HG02678 (cell line): ENCODE measurements at regions not wholly inside any gene's neighbourhood (a gene's known extent, or its start where the extent isn't known, plus 50 kb on each side); places are given as distances from the start of the nearest gene placed in this dataset.
"Not testable (repeated sequence)": the region's sequence is repeated elsewhere in the genome, so short reads cannot be mapped to it uniquely, and the experiment has no call there.

ENCODE experiments used
- ATAC-seq: cut with Tn5 transposase; IDR thresholded peaks from one replicate; pipeline ENCODE4 v1.9.1; 2021; ENCODE audit warnings: mild to moderate bottlenecking, moderate library complexity; ENCODE audit not compliant: unreplicated experiment

DNA sequence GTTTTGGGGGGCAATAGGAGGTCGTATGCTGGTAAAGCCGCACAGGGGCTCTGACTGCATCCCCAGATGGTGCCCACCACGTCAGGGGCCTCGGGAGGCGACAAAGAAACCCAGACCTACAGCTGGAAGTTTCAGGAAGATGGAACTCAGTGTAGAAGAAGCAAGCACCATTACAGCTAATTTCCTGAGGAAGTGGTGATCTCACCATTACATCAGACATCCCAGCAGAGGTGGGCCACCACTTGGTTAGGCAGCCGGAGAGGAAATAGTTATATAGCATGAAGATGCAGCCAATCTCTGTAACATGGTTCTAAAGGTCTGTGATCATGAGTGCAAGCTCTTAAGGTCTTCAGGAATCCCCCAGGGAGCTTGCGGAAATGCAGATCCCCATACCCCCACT lies 127.3 kb upstream of the PCBD1 start:
- ATAC-seq, result no peak

DNA sequence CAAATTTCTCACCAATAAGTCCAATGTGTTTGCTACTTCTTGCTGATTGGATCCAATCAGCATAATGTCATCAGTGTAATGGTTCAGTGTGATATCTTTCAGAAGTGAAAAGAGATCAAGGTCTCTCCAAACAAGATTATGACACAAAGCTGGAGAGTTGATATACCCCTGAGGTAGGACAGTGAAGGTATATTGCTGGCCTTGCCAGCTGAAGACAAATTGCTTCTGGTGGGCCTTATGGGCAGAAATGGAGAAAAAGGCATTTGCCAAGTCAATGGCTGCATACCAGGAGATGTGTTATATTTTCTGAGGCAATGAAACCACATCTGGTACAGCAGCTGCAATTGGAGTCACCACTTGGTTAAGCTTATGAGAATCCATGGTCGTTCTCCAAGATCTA lies 131.7 kb upstream of the PCBD1 start:
- ATAC-seq, result not testable (repeated sequence)

DNA sequence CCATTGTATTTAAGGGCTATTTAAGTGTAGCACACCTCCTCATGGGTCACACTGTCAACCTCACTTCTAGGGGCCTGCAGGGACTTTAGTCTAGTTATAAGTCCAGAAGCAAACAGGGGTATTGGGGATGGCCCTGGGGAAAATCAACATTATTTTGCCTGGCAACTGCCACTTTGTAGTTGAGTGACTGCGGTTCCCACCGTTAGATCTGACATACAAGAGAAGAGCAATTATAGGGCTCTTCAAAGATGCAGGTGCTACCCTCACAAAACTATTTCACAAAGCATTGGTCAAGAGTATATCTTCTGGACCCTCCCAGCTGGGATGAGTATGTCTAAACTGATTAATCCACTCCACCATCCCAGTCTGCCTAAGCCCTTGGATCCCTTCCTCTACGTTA lies 133.0 kb upstream of the PCBD1 start:
- ATAC-seq, result no peak

DNA sequence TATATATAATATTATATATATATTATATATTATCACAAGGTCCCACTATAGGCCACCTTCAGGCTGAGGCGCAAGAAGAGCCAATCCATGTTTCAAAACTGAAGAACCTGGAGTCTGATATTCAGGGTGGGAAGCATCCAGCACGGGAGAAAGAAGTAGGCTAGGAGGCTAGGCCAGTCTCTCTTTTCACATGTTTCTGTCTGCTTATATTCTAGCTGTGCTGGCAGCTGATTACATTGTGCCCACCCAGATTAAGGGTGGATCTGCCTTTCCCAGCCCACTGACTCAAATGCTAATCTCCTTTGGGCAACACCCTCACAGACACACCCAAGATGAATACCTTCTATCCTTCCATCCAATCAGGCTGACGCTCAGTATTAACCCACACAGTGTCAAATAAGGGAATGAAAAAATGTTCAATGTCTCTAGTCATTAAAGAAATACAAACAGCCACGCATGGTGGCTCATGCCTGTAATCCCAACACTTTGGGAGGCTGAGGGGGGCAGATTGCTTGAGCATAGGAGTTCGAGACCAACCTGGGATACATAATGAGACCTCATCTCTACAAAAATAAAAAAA lies 135.4 kb upstream of the PCBD1 start:
- no peak for ATAC-seq

GRCh38 chr10:71024490-71024889 lies 136.1 kb upstream of the PCBD1 start:
- ATAC-seq, result no peak

GRCh38 chr10:71025535-71025934 lies 137.2 kb upstream of the PCBD1 start:
- no peak for ATAC-seq

GRCh38 chr10:71028066-71028465 lies 139.7 kb upstream of the PCBD1 start:
- ATAC-seq, result no peak

DNA sequence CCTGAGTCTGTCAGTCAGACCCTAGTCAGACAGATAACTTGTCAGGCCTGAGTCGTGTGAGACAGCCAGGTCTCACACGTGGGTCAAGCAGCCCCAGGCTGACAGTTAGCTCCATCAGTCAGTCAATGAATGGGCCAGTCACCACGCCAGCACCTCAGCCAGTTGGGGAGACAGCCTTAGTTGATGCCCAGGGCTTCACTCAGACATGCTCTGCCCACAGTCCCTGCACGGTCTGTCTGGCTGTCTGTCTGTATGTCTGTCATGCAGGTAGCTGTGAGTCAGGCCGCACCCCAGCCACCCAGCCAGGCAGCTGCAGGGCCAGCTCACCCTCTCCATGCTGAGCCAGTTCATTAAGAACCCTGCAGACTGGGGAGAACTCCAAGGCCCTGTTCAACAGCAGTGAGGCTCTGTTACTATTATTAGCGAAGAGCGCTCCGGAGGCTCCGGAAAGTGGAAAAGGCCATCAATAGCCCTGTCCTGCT lies 141.1 kb upstream of the PCBD1 start:
- no peak for ATAC-seq

- no peak for ATAC-seq
Observed at GRCh38 chr10:71029907-71030306, 141.5 kb upstream of the PCBD1 start.

DNA sequence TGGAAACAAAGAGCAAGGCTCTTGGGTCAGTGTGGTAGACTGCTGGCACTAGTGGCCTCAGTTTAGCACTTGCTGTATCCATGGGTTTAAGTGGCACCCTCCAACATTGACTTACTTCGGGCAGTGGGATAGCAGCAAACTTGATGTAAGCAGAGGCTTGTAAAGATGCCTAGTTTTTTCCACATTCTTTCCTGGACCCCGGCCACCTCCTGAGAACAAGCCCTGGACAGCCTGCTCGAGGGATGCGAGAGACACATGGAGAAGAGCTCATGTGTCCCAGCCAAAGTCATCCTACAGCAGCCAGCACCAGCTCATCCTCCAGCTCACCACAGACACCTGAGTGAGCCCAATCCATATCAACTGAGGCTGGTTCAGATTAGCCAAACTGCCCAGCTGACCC lies 142.7 kb upstream of the PCBD1 start:
- no peak for ATAC-seq

DNA sequence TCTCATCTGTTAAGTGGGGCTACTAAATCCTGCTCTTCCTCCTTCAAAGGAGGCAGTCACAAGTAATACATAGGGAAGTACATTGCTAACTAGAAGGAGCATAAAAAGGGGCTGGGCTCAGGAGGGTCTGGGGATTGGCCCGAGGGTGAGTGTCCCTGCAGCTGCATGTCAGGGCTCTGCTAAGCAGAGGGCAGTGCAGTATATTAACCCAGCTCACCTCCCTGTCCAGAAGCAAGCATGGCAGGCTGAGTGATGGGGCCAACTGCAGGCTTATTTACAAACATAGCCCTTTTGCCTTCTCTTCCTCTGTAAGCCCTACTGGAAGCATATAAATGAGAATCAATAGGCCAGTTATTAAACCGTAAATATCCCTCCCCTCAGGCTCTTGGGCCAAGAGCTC lies 143.2 kb upstream of the PCBD1 start:
- ATAC-seq, result no peak

GRCh38 chr10:71032887-71033286 lies 144.5 kb upstream of the PCBD1 start:
- no peak for ATAC-seq

DNA sequence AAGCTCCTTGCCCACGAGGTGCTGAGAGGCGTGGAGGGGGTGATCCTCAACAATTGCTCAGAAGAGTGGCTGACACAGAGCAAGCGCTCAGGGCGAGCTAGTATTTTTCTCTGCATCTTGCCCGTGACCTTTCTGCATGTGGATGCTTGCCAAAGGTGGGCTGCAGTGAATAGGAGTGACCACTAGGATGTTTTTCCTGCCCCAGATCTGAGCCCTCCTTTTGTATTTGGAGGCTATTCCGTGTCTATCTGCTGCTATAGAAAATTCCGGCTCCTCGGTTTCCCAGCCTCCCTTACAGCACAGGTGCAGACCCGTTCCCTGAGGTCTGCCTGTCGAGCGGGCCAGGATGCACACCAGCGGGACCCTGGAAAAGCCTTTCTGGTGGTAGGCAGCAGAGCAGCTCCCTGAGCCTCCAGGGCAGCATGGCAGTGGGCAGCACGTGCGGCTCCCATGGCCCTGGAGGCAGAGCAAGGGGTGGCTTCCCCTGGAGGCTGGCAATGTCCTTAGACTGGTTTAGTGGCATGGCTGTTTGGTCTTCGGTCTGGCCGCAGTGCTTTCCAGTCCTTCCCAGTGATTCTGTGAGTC lies 145.1 kb upstream of the PCBD1 start:
- ATAC-seq, result no peak

- ATAC-seq, result no peak
Observed at GRCh38 chr10:71035511-71036296, 147.3 kb upstream of the PCBD1 start.

GRCh38 chr10:71036297-71036966 lies 148.1 kb upstream of the PCBD1 start:
- ATAC-seq, result no peak

DNA sequence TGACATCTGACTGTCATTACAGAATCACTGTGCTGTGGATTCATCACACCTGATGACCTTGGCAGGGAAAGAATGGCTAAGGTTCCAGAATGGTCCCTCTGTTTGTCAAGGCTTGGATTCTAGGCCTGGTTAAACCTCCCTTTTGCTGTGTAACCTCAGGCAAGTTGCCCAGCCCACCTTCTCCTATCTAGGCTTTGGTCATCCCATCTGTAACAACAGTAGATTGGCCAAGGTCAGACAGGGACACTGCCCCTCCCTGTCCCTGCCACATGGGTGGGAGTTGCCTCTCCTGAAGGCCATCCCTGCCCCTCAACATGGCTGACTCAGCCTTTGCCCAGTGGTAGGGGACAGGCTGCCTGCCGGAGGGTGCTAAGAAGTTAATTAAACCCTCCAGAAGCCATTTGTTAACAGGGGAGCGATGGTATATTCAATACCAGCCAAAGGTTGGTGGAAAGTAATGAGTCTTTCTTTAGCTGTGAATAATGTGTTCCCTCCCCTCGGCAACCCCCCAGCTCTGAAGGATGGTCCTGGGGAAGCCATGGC lies 149.8 kb upstream of the PCBD1 start:
- ATAC-seq, result no peak

GRCh38 chr10:71038921-71039320 lies 150.6 kb upstream of the PCBD1 start:
- no peak for ATAC-seq

GRCh38 chr10:71039551-71039950 lies 151.2 kb upstream of the PCBD1 start:
- no peak for ATAC-seq

DNA sequence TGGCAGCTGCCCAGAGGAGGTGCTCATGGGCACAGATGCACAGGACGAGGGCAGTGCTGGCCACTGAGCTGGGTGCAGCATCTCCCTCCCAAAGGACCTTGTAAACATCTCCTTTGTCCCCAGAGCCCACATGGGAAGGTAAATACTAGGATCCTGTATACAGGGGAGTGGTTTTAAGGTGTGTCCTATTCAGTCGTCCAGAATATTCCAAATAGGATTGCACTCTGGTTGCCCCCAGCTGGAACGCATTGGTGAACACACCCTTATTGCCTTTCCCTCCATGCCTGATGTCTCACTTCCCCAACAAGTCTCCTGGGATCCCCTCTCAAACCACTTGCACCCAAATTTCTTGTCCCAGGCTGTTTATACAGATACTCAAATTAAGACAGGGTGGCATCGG lies 152.0 kb upstream of the PCBD1 start:
- ATAC-seq, result no peak

DNA sequence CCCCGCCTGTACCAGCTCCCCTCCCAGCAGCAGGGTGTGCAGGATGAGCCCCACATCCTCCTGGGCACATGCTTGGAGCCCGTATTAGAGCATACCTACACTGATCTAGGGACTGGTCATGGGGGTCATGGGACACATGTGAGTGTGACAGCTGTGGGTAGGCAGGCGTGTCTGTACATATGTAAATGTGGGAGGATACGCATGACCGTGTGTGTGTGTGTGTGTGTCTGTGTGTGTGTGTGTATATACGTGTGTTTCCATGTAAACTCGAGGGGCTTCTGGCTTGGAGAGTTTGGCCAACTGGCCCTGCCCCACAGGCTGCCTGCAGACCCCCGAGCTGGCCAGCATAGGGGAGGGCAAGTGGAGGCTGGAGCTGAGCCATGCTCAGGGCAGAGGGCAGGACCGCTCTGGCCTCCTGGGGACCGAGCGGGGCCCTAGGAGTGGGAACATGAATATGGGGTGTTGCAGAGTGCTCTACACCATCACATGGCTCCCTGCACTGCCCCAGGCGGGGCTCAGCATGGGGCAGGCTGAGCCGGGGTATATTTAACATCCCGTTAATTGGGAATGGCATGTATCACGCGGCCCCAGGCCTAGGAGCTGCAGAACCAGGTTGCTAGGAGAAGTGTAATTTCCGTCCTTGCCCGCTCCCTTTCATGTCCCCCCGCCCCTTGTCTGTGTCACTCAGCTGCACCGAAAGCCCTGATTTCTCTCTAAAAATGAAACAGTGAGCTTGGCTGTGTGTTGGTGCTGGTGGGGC lies 152.7 kb upstream of the PCBD1 start:
- no peak for ATAC-seq

GRCh38 chr10:71042216-71042615 lies 153.9 kb upstream of the PCBD1 start:
- no peak for ATAC-seq
